ENCODE measurements at regions not wholly inside any gene's neighbourhood (a gene's known extent, or its start where the extent isn't known, plus 50 kb on each side); places are given as distances from the start of the nearest gene placed in this dataset.
"Not testable (repeated sequence)": the region's sequence is repeated elsewhere in the genome, so short reads cannot be mapped to it uniquely, and the experiment has no call there.

DNA sequence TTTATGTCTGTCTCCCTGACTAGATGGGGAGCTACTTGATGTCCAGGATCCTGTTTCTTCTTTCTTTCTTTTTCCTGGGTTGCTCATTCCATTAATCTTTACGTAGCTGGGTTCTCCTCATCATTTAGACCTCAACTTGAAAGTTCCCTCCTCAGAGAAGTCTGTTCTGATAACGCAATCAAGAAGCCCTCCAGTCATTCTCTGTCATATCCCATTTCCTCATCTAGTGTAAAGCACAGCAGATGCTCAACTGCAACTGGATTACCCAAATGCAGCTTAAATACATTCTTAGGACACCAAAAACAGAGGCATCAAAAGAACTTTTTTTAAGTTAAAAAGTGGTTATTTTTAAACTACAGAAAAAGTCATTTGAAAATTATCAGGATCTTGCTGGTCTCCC lies 51.7 kb upstream of the ST3GAL6 start:
- Mint-ChIP-seq H3K9me3 (no peaks in the 10 kb centered on the region), H3K4me3 (no peak overlapping the region), H3K36me3 (ENCODE audit: low read depth) (no peaks in the 10 kb centered on the region), H3K4me1 (ENCODE audit: low read depth) (peaks cover 19% of the 10 kb centered on the region), H3K27ac (no peak overlapping the region), H3K27me3 (no peaks in the 10 kb centered on the region)
- intact Hi-C loops (cut with micrococcal nuclease), result no loop called here

DNA sequence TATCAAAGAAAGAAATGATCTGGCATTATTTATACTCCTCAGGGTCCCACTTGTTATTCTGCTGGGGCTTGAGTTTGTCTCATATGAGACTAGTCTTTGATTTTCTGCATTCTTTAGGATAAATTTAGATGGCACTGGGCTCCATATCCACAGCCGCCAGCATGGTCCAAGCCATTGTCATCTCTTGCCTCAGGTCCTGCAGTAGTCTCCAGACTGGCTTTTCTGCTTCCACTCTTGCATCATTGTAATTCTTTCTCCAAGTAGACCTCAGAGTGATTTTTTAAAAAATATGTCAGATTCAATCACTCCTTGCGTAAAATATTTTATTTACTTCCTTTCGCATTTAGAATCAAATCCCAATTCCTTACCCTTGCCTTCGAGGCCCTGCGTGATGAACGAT lies 50.4 kb upstream of the ST3GAL6 start:
- intact Hi-C loops (cut with micrococcal nuclease), result no loop called here

DNA sequence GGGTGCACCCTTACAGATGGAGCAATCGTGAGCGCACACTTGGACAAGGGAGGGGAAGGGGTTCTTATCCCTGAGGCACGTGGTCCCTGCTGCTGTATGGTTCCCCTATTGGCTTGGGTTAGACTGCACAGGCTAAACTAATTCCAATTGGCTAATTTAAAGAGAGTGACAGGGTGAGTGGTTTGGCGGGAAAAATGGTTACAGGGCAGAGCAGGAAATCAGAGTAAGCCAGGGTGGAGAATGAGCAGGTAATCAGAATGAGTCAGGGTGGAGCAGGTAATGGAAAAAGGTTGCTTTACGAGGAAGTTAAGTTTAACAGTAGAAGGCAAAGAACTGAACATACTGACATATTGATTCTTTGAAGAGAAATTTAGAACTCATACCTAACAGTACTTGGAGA lies 49.8 kb upstream of the ST3GAL6 start:
- H3K27ac Mint-ChIP-seq; H3K36me3 Mint-ChIP-seq (ENCODE audit: low read depth); intact Hi-C loops (cut with micrococcal nuclease); H3K4me3 Mint-ChIP-seq; H3K9me3 Mint-ChIP-seq; H3K27me3 Mint-ChIP-seq: not testable (repeated sequence)
- H3K4me1 Mint-ChIP-seq (ENCODE audit: low read depth), result peaks cover 22% of the 10 kb centered on the region

More for the DNA sequence above, 50.4 kb upstream of the ST3GAL6 start:
- Mint-ChIP-seq H3K36me3 (ENCODE audit: low read depth) (no peaks in the 10 kb centered on the region), H3K9me3 (no peaks in the 10 kb centered on the region), H3K27ac (no peak overlapping the region), H3K4me1 (ENCODE audit: low read depth) (peaks cover 19% of the 10 kb centered on the region), H3K27me3 (no peaks in the 10 kb centered on the region), H3K4me3 (no peak overlapping the region)
